Neutrophil (primary cell): ENCODE measurements at regions not wholly inside any gene's neighbourhood (a gene's known extent, or its start where the extent isn't known, plus 50 kb on each side); places are given as distances from the start of the nearest gene placed in this dataset.
"Not testable (repeated sequence)": the region's sequence is repeated elsewhere in the genome, so short reads cannot be mapped to it uniquely, and the experiment has no call there.

Source experiments
- H3K27ac ChIP-seq: fragments of 200-600 bp; sonication (generic); 2 replicates; pipeline ENCODE4 v1.5.1; 2016; ENCODE audit warnings: mild to moderate bottlenecking, moderate library complexity
- H3K27me3 ChIP-seq: fragments of 200-600 bp; sonication (generic); 2 replicates; pipeline ENCODE4 v1.6.0; 2016; ENCODE audit warnings: mild to moderate bottlenecking
- H3K36me3 ChIP-seq: fragments of 200-600 bp; sonication (generic); 2 replicates; pipeline ENCODE4 v1.5.1; 2017
- H3K4me1 ChIP-seq, 2 experiments: fragments of 200-600 bp in 1 of 2; sonication (generic) in 1 of 2; 1 replicate in 1 of 2; 2 replicates in 1 of 2; pipeline versions ENCODE4 v1.5.1 to v1.6.1; 2013 to 2016; ENCODE audit warnings: low read depth in 1 of 2, low read length in 1 of 2, mild to moderate bottlenecking in 1 of 2, moderate library complexity in 1 of 2; ENCODE audit not compliant: control insufficient read depth in 1 of 2, insufficient read depth in 1 of 2
- H3K4me3 ChIP-seq, 2 experiments: fragments of 200-600 bp in 1 of 2; sonication (generic) in 1 of 2; 1 replicate in 1 of 2; 2 replicates in 1 of 2; pipeline ENCODE4 v1.5.1; 2013 to 2016; ENCODE audit warnings: low read depth in 1 of 2, low read length in 1 of 2, mild to moderate bottlenecking in 1 of 2, moderate library complexity in 1 of 2
- H3K9me3 ChIP-seq: fragments of 200-600 bp; sonication (generic); 2 replicates; pipeline ENCODE4 v1.5.1; 2016

- not testable (repeated sequence) for H3K27ac ChIP-seq, H3K9me3 ChIP-seq, H3K4me3 ChIP-seq
Observed at GRCh38 chr9:62095714-62096345, 906.0 kb downstream of the SPATA31A7 start.

GRCh38 chr9:62110486-62110885 is 920.6 kb downstream of the SPATA31A7 start:
- H3K27me3 ChIP-seq = not testable (repeated sequence)

More at GRCh38 chr9:62095714-62096345, 906.0 kb downstream of the SPATA31A7 start:
- H3K27me3 ChIP-seq, H3K4me1 ChIP-seq, H3K36me3 ChIP-seq: not testable (repeated sequence)

GRCh38 chr9:62116951-62117640 is 927.3 kb downstream of the SPATA31A7 start:
- not testable (repeated sequence) for H3K4me1 ChIP-seq, H3K27ac ChIP-seq, H3K9me3 ChIP-seq, H3K27me3 ChIP-seq, H3K4me3 ChIP-seq, H3K36me3 ChIP-seq

More at GRCh38 chr9:62110486-62110885, 920.6 kb downstream of the SPATA31A7 start:
- not testable (repeated sequence) for H3K4me1 ChIP-seq, H3K9me3 ChIP-seq, H3K4me3 ChIP-seq, H3K36me3 ChIP-seq, H3K27ac ChIP-seq

- not testable (repeated sequence) for H3K4me3 ChIP-seq, H3K9me3 ChIP-seq, H3K27me3 ChIP-seq, H3K36me3 ChIP-seq, H3K27ac ChIP-seq, H3K4me1 ChIP-seq
Observed at GRCh38 chr9:62119656-62120055, 929.8 kb downstream of the SPATA31A7 start.

GRCh38 chr9:62125631-62126611 is 936.1 kb downstream of the SPATA31A7 start:
- H3K27me3 ChIP-seq = not testable (repeated sequence)

GRCh38 chr9:62135022-62135421 is 945.2 kb downstream of the SPATA31A7 start:
- not testable (repeated sequence) for H3K27me3 ChIP-seq, H3K4me3 ChIP-seq, H3K27ac ChIP-seq, H3K9me3 ChIP-seq, H3K36me3 ChIP-seq, H3K4me1 ChIP-seq

More at GRCh38 chr9:62125631-62126611, 936.1 kb downstream of the SPATA31A7 start:
- not testable (repeated sequence) for H3K36me3 ChIP-seq, H3K4me1 ChIP-seq, H3K9me3 ChIP-seq, H3K4me3 ChIP-seq, H3K27ac ChIP-seq

GRCh38 chr9:62145648-62146047 is 955.8 kb downstream of the SPATA31A7 start:
- not testable (repeated sequence) for H3K27me3 ChIP-seq, H3K4me1 ChIP-seq, H3K4me3 ChIP-seq, H3K9me3 ChIP-seq, H3K27ac ChIP-seq, H3K36me3 ChIP-seq
